ENCODE measurements at regions not wholly inside any gene's neighbourhood (a gene's known extent, or its start where the extent isn't known, plus 50 kb on each side); places are given as distances from the start of the nearest gene placed in this dataset.

DNA sequence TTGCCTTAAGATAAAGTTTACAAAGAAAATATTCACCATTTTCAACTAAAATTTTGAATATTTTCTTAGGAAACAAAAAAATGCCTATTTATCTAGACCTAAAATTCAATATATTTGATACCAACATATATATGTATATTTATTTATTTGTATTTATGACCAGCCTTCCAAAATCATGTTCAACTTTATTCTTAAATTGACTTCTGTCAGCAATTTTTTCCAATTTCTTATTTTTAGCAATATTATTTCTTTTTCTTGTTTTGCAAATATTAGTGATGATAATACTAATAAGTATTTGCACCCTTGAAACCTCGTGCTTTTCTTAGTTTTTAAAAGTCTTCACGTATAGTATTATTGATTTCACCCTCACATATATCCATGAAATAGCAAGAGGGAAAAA, 68.2 kb upstream of the PHLPP1 start:
- peaks cover 2% of the 10 kb centered on the region; the same call in 1 of the 3 replicates for H3K36me3 Mint-ChIP-seq (ENCODE audit: low read depth)
- Histone ChIP-seq H3K27me3 (ENCODE audit: insufficient read depth) (no peaks in the 10 kb centered on the region), H3K27ac (ENCODE audit: low read depth) (no peak overlapping the region), H3K4me3 (no peak overlapping the region), H3K9me2 (ENCODE audit: insufficient read depth) (no peaks in the 10 kb centered on the region), H3K36me3 (ENCODE audit: insufficient read depth) (no peaks in the 10 kb centered on the region), H3K4me2 (no peak overlapping the region), H3K79me2 (replicated peaks; ENCODE audit: insufficient read depth) (no peaks in the 10 kb centered on the region), H2AFZ (no peak overlapping the region), H4K20me1 (replicated peaks; ENCODE audit: insufficient read depth) (no peaks in the 10 kb centered on the region), H3K4me1 (ENCODE audit: insufficient read depth) (peaks cover 7% of the 10 kb centered on the region; the same call in 1 of the 2 replicates), H3F3A (replicated peaks; ENCODE audit: low read depth) (no peaks in the 10 kb centered on the region)
- H3K27ac Mint-ChIP-seq: no peak overlapping the region
- H3K4me1 Mint-ChIP-seq: peaks cover 13% of the 10 kb centered on the region
- no peak overlapping the region for H3K4me3 Mint-ChIP-seq
- ATAC-seq (no peak), DNase-seq (ENCODE audit: low spot score) (no peak)
- peaks cover 2% of the 10 kb centered on the region for H3K27me3 Mint-ChIP-seq (ENCODE audit: insufficient read depth, low read depth, poor library complexity)
- H3K9me3 Mint-ChIP-seq: peaks cover 4% of the 10 kb centered on the region; the same call in 2 of the 3 replicates
- no peak for TF ChIP-seq POLR2AphosphoS5 (IDR thresholded peaks at IDR 0.05; ENCODE audit: low read depth)
- no peak for TF ChIP-seq ZNF114 (CRISPR knock-in tag; IDR thresholded peaks at IDR 0.05)
- TF ChIP-seq EZH2phosphoT487 (IDR thresholded peaks at IDR 0.05; ENCODE audit: unreplicated experiment): no peak
- TF ChIP-seq, protein P1, sequence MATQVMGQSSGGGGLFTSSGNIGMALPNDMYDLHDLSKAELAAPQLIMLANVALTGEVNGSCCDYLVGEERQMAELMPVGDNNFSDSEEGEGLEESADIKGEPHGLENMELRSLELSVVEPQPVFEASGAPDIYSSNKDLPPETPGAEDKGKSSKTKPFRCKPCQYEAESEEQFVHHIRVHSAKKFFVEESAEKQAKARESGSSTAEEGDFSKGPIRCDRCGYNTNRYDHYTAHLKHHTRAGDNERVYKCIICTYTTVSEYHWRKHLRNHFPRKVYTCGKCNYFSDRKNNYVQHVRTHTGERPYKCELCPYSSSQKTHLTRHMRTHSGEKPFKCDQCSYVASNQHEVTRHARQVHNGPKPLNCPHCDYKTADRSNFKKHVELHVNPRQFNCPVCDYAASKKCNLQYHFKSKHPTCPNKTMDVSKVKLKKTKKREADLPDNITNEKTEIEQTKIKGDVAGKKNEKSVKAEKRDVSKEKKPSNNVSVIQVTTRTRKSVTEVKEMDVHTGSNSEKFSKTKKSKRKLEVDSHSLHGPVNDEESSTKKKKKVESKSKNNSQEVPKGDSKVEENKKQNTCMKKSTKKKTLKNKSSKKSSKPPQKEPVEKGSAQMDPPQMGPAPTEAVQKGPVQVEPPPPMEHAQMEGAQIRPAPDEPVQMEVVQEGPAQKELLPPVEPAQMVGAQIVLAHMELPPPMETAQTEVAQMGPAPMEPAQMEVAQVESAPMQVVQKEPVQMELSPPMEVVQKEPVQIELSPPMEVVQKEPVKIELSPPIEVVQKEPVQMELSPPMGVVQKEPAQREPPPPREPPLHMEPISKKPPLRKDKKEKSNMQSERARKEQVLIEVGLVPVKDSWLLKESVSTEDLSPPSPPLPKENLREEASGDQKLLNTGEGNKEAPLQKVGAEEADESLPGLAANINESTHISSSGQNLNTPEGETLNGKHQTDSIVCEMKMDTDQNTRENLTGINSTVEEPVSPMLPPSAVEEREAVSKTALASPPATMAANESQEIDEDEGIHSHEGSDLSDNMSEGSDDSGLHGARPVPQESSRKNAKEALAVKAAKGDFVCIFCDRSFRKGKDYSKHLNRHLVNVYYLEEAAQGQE (IDR thresholded peaks at IDR 0.05; ENCODE audit: unreplicated experiment): no peak
- no peak for TF ChIP-seq NANOG (IDR thresholded peaks at IDR 0.05; ENCODE audit: borderline replicate concordance)
- TF ChIP-seq, protein P2, sequence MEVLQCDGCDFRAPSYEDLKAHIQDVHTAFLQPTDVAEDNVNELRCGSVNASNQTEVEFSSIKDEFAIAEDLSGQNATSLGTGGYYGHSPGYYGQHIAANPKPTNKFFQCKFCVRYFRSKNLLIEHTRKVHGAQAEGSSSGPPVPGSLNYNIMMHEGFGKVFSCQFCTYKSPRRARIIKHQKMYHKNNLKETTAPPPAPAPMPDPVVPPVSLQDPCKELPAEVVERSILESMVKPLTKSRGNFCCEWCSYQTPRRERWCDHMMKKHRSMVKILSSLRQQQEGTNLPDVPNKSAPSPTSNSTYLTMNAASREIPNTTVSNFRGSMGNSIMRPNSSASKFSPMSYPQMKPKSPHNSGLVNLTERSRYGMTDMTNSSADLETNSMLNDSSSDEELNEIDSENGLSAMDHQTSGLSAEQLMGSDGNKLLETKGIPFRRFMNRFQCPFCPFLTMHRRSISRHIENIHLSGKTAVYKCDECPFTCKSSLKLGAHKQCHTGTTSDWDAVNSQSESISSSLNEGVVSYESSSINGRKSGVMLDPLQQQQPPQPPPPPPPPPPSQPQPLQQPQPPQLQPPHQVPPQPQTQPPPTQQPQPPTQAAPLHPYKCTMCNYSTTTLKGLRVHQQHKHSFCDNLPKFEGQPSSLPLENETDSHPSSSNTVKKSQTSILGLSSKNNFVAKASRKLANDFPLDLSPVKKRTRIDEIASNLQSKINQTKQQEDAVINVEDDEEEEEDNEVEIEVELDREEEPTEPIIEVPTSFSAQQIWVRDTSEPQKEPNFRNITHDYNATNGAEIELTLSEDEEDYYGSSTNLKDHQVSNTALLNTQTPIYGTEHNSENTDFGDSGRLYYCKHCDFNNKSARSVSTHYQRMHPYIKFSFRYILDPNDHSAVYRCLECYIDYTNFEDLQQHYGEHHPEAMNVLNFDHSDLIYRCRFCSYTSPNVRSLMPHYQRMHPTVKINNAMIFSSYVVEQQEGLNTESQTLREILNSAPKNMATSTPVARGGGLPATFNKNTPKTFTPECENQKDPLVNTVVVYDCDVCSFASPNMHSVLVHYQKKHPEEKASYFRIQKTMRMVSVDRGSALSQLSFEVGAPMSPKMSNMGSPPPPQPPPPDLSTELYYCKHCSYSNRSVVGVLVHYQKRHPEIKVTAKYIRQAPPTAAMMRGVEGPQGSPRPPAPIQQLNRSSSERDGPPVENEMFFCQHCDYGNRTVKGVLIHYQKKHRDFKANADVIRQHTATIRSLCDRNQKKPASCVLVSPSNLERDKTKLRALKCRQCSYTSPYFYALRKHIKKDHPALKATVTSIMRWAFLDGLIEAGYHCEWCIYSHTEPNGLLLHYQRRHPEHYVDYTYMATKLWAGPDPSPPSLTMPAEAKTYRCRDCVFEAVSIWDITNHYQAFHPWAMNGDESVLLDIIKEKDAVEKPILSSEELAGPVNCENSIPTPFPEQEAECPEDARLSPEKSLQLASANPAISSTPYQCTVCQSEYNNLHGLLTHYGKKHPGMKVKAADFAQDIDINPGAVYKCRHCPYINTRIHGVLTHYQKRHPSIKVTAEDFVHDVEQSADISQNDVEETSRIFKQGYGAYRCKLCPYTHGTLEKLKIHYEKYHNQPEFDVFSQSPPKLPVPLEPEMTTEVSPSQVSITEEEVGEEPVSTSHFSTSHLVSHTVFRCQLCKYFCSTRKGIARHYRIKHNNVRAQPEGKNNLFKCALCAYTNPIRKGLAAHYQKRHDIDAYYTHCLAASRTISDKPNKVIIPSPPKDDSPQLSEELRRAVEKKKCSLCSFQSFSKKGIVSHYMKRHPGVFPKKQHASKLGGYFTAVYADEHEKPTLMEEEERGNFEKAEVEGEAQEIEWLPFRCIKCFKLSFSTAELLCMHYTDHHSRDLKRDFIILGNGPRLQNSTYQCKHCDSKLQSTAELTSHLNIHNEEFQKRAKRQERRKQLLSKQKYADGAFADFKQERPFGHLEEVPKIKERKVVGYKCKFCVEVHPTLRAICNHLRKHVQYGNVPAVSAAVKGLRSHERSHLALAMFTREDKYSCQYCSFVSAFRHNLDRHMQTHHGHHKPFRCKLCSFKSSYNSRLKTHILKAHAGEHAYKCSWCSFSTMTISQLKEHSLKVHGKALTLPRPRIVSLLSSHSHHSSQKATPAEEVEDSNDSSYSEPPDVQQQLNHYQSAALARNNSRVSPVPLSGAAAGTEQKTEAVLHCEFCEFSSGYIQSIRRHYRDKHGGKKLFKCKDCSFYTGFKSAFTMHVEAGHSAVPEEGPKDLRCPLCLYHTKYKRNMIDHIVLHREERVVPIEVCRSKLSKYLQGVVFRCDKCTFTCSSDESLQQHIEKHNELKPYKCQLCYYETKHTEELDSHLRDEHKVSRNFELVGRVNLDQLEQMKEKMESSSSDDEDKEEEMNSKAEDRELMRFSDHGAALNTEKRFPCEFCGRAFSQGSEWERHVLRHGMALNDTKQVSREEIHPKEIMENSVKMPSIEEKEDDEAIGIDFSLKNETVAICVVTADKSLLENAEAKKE (CRISPR knock-in tag; IDR thresholded peaks at IDR 0.05): no peak
- no peak for TF ChIP-seq JUNB (IDR thresholded peaks at IDR 0.05; ENCODE audit: unreplicated experiment)
- no peak for TF ChIP-seq STAT1 (IDR thresholded peaks at IDR 0.05; ENCODE audit: unreplicated experiment)

Measured in GM23338 (cell line).